NB4 (cell line): ENCODE measurements at regions not wholly inside any gene's neighbourhood (a gene's known extent, or its start where the extent isn't known, plus 50 kb on each side); places are given as distances from the start of the nearest gene placed in this dataset.

Experiments used
- MYC ChIP-seq: IDR thresholded peaks from 2 replicates; pipeline ENCODE4 v1.6.1; 2011; ENCODE audit warnings: low read depth, low read length
- POLR2A ChIP-seq: IDR thresholded peaks from 2 replicates; pipeline ENCODE4 v1.6.1; 2011; ENCODE audit warnings: mild to moderate bottlenecking; ENCODE audit not compliant: insufficient read length; ENCODE audit errors: extremely low read depth
- TF ChIP-seq, protein P1 (sequence below): IDR thresholded peaks from one replicate; pipeline ENCODE4 v1.5.1; 2012; ENCODE audit warnings: low read depth, low read length
- TF ChIP-seq, protein P2 (sequence below): IDR thresholded peaks from 2 replicates; pipeline ENCODE4 v1.6.1; 2011; ENCODE audit warnings: low read depth, low read length

DNA sequence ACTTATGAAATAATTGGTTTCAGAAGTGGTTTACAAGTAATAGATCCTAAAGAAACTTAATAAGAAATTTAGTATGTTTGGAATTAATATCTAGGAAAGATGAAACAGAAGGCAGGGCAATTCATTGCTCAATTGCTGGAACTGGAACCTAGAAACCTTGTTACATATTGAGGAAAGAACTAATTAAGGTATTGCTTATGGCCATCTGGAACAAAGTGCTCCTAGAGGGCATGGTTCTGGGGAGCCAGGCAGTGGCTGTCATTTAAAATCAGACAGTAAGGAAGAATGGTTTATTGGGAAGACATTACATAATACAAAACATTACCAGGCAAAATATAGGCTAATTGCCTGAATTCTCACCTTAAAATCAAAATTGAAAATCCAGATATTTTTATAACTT is 224.1 kb downstream of the SLITRK6 start:
- TF ChIP-seq, protein P1, sequence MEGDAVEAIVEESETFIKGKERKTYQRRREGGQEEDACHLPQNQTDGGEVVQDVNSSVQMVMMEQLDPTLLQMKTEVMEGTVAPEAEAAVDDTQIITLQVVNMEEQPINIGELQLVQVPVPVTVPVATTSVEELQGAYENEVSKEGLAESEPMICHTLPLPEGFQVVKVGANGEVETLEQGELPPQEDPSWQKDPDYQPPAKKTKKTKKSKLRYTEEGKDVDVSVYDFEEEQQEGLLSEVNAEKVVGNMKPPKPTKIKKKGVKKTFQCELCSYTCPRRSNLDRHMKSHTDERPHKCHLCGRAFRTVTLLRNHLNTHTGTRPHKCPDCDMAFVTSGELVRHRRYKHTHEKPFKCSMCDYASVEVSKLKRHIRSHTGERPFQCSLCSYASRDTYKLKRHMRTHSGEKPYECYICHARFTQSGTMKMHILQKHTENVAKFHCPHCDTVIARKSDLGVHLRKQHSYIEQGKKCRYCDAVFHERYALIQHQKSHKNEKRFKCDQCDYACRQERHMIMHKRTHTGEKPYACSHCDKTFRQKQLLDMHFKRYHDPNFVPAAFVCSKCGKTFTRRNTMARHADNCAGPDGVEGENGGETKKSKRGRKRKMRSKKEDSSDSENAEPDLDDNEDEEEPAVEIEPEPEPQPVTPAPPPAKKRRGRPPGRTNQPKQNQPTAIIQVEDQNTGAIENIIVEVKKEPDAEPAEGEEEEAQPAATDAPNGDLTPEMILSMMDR = no peak
- TF ChIP-seq POLR2A (no peak), MYC (no peak)
- TF ChIP-seq, protein P2, sequence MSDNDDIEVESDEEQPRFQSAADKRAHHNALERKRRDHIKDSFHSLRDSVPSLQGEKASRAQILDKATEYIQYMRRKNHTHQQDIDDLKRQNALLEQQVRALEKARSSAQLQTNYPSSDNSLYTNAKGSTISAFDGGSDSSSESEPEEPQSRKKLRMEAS = no peak
